Mucosa of descending colon (tissue), 3 donors: ENCODE measurements at regions not wholly inside any gene's neighbourhood (a gene's known extent, or its start where the extent isn't known, plus 50 kb on each side); places are given as distances from the start of the nearest gene placed in this dataset.

Experiments used
- ATAC-seq: fragments of 200-7000 bp; cut with Tn5 transposase; one replicate; pipeline ENCODE4 v1.9.1; 2020; ENCODE audit warnings: mild to moderate bottlenecking, moderate library complexity
- DNase-seq, 3 donors: peaks; one replicate each; pipeline ENCODE4 v3.0.0-alpha.2; 2020
- H3K36me3 ChIP-seq: fragments of 200-600 bp; one replicate; pipeline ENCODE4 v1.8.0; 2021; ENCODE audit warnings: low read depth, mild to moderate bottlenecking
- H3K4me1 ChIP-seq: fragments of 200-600 bp; one replicate; pipeline ENCODE4 v1.8.0; 2021; ENCODE audit warnings: low read depth, mild to moderate bottlenecking
- H3K4me3 ChIP-seq: fragments of 200-600 bp; one replicate; pipeline ENCODE4 v1.8.0; 2021; ENCODE audit warnings: mild to moderate bottlenecking
- H3K9me3 ChIP-seq: fragments of 200-600 bp; one replicate; pipeline ENCODE4 v1.8.0; 2021; ENCODE audit warnings: mild to moderate bottlenecking
- CTCF ChIP-seq: fragments of 200-600 bp; IDR thresholded peaks from one replicate; pipeline ENCODE4 v1.8.0; 2022; ENCODE audit warnings: antibody characterized with exemption, mild to moderate bottlenecking
- intact Hi-C, 2 donors: fragments of 100-400 bp; cut with DNase I in 1 of 2; cut with micrococcal nuclease in 1 of 2; formaldehyde crosslinking; loops; one replicate each; pipeline versions ENCODE4 v1.11.0 to v1.11.1; 2022; cut with DNase I, micrococcal nuclease
- donor health status: DM: no; HTN: no; CAD: no; lungs with moderate emphysema.
- donor health status: DM: no; HTN: no; CAD: no.
- donor health status: DM: no; HTN: yes; CAD: no.

GRCh38 chr4:136928957-136929411, 603.3 kb downstream of the PCDH18 start:
- ATAC-seq (no peak), DNase-seq (peak in 1 of 3 donors; percentile 29)
- Histone ChIP-seq H3K36me3 (no peaks in the 10 kb centered on the region), H3K4me1 (no peaks in the 10 kb centered on the region), H3K9me3 (no peaks in the 10 kb centered on the region), H3K4me3 (no peak overlapping the region)
- intact Hi-C loops = no loop called here
- no peak for TF ChIP-seq CTCF

GRCh38 chr4:136927172-136927571, 605.1 kb downstream of the PCDH18 start:
- H3K9me3 ChIP-seq = no peaks in the 10 kb centered on the region
- intact Hi-C loops = no loop called here
- TF ChIP-seq CTCF = no peak
- DNase-seq (no peak), ATAC-seq (no peak)
- H3K4me3 ChIP-seq = no peak overlapping the region
- no peaks in the 10 kb centered on the region for H3K36me3 ChIP-seq
- H3K4me1 ChIP-seq = no peaks in the 10 kb centered on the region

GRCh38 chr4:136925203-136925602, 607.1 kb downstream of the PCDH18 start:
- H3K9me3 ChIP-seq = no peaks in the 10 kb centered on the region
- intact Hi-C loops = no loop called here
- no peaks in the 10 kb centered on the region for H3K36me3 ChIP-seq
- no peak for TF ChIP-seq CTCF
- no peak overlapping the region for H3K4me3 ChIP-seq
- ATAC-seq = no peak
- no peaks in the 10 kb centered on the region for H3K4me1 ChIP-seq
- no peak for DNase-seq

- intact Hi-C loops = no loop called here
- H3K9me3 ChIP-seq = no peaks in the 10 kb centered on the region
- no peaks in the 10 kb centered on the region for H3K36me3 ChIP-seq
- DNase-seq (no peak), ATAC-seq (no peak)
- no peak for TF ChIP-seq CTCF
- no peak overlapping the region for H3K4me3 ChIP-seq
- no peaks in the 10 kb centered on the region for H3K4me1 ChIP-seq
These were observed 610.2 kb downstream of the PCDH18 start for GRCh38 chr4:136922066-136922465.

GRCh38 chr4:136920092-136920881, 612.0 kb downstream of the PCDH18 start:
- H3K36me3 ChIP-seq = no peaks in the 10 kb centered on the region
- DNase-seq (no peak), ATAC-seq (no peak)
- H3K4me3 ChIP-seq = no peak overlapping the region
- H3K4me1 ChIP-seq = no peaks in the 10 kb centered on the region
- intact Hi-C loops = no loop called here
- H3K9me3 ChIP-seq = no peaks in the 10 kb centered on the region
- no peak for TF ChIP-seq CTCF
